SK-N-SH treated with all-trans-retinoic acid at 6 μM for 48 hours (cell line): ENCODE measurements at regions not wholly inside any gene's neighbourhood (a gene's known extent, or its start where the extent isn't known, plus 50 kb on each side); places are given as distances from the start of the nearest gene placed in this dataset.

Experiments
- ATAC-seq: fragments of 200-7000 bp; cut with Tn5 transposase; 3 replicates; pipeline ENCODE4 v1.9.1; 2020; ENCODE audit warnings: mild to moderate bottlenecking, moderate library complexity
- ARNTL ChIP-seq: fragments of 450-650 bp; formaldehyde crosslinking; IDR thresholded peaks from 2 replicates; pipeline ENCODE4 v1.5.0; 2020; ENCODE audit warnings: low read depth, mild to moderate bottlenecking, moderate library complexity, borderline replicate concordance
- BACH2 ChIP-seq: fragments of 250-450 bp; sonication (Bioruptor Pico); IDR thresholded peaks from 2 replicates; pipeline ENCODE4 v1.9.0; 2021; ENCODE audit warnings: mild to moderate bottlenecking, borderline replicate concordance
- CREB5 ChIP-seq: fragments of 250-450 bp; sonication (Bioruptor Pico); IDR thresholded peaks from 2 replicates; pipeline ENCODE4 v1.5.1; 2020; ENCODE audit warnings: low read depth, mild to moderate bottlenecking, moderate library complexity
- CSDC2 ChIP-seq: fragments of 250-450 bp; sonication (Bioruptor Pico); IDR thresholded peaks from 2 replicates; pipeline ENCODE4 v1.5.0; 2020; ENCODE audit warnings: mild to moderate bottlenecking, moderate library complexity
- ESRRG ChIP-seq: fragments of 250-450 bp; sonication (Bioruptor Pico); IDR thresholded peaks from 2 replicates; pipeline ENCODE4 v1.6.1; 2021; ENCODE audit warnings: mild to moderate bottlenecking
- GLIS3 ChIP-seq: fragments of 250-450 bp; sonication (Bioruptor Pico); IDR thresholded peaks from 2 replicates; pipeline ENCODE4 v1.5.0; 2020; ENCODE audit warnings: mild to moderate bottlenecking, moderate library complexity
- ISL1 ChIP-seq: fragments of 250-450 bp; sonication (Bioruptor Pico); IDR thresholded peaks from 2 replicates; pipeline ENCODE4 v2.1.2; 2022; ENCODE audit warnings: mild to moderate bottlenecking, moderate library complexity
- OSR1 ChIP-seq: fragments of 250-450 bp; sonication (Bioruptor Pico); IDR thresholded peaks from 2 replicates; pipeline ENCODE4 v1.8.0; 2022; ENCODE audit warnings: moderate library complexity, mild to moderate bottlenecking, inconsistent platforms
- PATZ1 ChIP-seq: fragments of 250-450 bp; sonication (Bioruptor Pico); IDR thresholded peaks from 2 replicates; pipeline ENCODE4 v1.8.0; 2020; ENCODE audit warnings: mild to moderate bottlenecking, moderate library complexity, borderline replicate concordance
- PPARA ChIP-seq: fragments of 250-450 bp; sonication (Bioruptor Pico); IDR thresholded peaks from 2 replicates; pipeline ENCODE4 v1.5.0; 2020; ENCODE audit warnings: mild to moderate bottlenecking, borderline replicate concordance
- RARB ChIP-seq: fragments of 250-450 bp; sonication (Bioruptor Pico); IDR thresholded peaks from 2 replicates; pipeline ENCODE4 v1.8.0; 2021; ENCODE audit warnings: mild to moderate bottlenecking, moderate library complexity
- TCF4 ChIP-seq: fragments of 250-450 bp; sonication (Bioruptor Pico); IDR thresholded peaks from 2 replicates; pipeline ENCODE4 v1.8.0; 2021; ENCODE audit warnings: mild to moderate bottlenecking, moderate library complexity, borderline replicate concordance
- TOX ChIP-seq: fragments of 250-450 bp; sonication (Bioruptor Pico); IDR thresholded peaks from 2 replicates; pipeline ENCODE4 v1.8.0; 2021; ENCODE audit warnings: mild to moderate bottlenecking, moderate library complexity, borderline replicate concordance
- ZC3H10 ChIP-seq: fragments of 250-450 bp; sonication (Bioruptor Pico); IDR thresholded peaks from 2 replicates; pipeline ENCODE4 v1.5.1; 2021; ENCODE audit warnings: mild to moderate bottlenecking, moderate library complexity
- ZFP3 ChIP-seq: fragments of 250-450 bp; sonication (Bioruptor Pico); IDR thresholded peaks from 2 replicates; pipeline ENCODE4 v1.5.0; 2020; ENCODE audit warnings: mild to moderate bottlenecking, moderate library complexity
- ZFP30 ChIP-seq: fragments of 450-650 bp; formaldehyde crosslinking; IDR thresholded peaks from 2 replicates; pipeline ENCODE4 v1.5.0; 2022; ENCODE audit warnings: mild to moderate bottlenecking, moderate library complexity
- ZNF565 ChIP-seq: fragments of 450-650 bp; formaldehyde crosslinking; conservative IDR thresholded peaks from 2 replicates; pipeline ENCODE4 v1.5.0; 2020; ENCODE audit warnings: low read depth, mild to moderate bottlenecking, moderate library complexity
- ZNF70 ChIP-seq: fragments of 450-650 bp; formaldehyde crosslinking; IDR thresholded peaks from 2 replicates; pipeline ENCODE4 v1.5.0; 2020; ENCODE audit warnings: mild to moderate bottlenecking, moderate library complexity
- ZNF8 ChIP-seq: fragments of 450-650 bp; formaldehyde crosslinking; IDR thresholded peaks from 2 replicates; pipeline ENCODE4 v1.5.0; 2020; ENCODE audit warnings: mild to moderate bottlenecking, moderate library complexity
- TF ChIP-seq, protein P1 (sequence below): fragments of 250-450 bp; sonication (Bioruptor Pico); IDR thresholded peaks from 2 replicates; pipeline ENCODE4 v1.8.0; 2021; ENCODE audit warnings: low read depth, mild to moderate bottlenecking, moderate library complexity, borderline replicate concordance
- TF ChIP-seq, protein P2 (sequence below): fragments of 250-450 bp; sonication (Bioruptor Pico); IDR thresholded peaks from 2 replicates; pipeline ENCODE4 v1.5.0; 2020; ENCODE audit warnings: mild to moderate bottlenecking, moderate library complexity

- no peak for TF ChIP-seq PPARA (CRISPR knock-in tag)
- no peak for TF ChIP-seq GLIS3 (CRISPR knock-in tag)
- no peak for TF ChIP-seq ZNF70 (CRISPR knock-in tag)
These were observed 130.7 kb downstream of the TFAP2C start (continued) for GRCh38 chr20:56759741-56760278.

GRCh38 chr20:56760610-56761009 is 131.5 kb downstream of the TFAP2C start:
- TF ChIP-seq ZC3H10 (CRISPR knock-in tag): no peak
- no peak for TF ChIP-seq CREB5
- TF ChIP-seq TCF4: no peak
- TF ChIP-seq, protein P1, sequence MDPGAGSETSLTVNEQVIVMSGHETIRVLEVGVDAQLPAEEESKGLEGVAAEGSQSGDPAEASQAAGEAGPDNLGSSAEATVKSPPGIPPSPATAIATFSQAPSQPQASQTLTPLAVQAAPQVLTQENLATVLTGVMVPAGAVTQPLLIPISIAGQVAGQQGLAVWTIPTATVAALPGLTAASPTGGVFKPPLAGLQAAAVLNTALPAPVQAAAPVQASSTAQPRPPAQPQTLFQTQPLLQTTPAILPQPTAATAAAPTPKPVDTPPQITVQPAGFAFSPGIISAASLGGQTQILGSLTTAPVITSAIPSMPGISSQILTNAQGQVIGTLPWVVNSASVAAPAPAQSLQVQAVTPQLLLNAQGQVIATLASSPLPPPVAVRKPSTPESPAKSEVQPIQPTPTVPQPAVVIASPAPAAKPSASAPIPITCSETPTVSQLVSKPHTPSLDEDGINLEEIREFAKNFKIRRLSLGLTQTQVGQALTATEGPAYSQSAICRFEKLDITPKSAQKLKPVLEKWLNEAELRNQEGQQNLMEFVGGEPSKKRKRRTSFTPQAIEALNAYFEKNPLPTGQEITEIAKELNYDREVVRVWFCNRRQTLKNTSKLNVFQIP (CRISPR knock-in tag): no peak
- TF ChIP-seq CSDC2 (CRISPR knock-in tag): no peak
- TF ChIP-seq RARB (CRISPR knock-in tag): no peak
- no peak for TF ChIP-seq ZFP3 (CRISPR knock-in tag)
- no peak for TF ChIP-seq ZFP30 (CRISPR knock-in tag)
- no peak for TF ChIP-seq GLIS3 (CRISPR knock-in tag)
- no peak for ATAC-seq

DNA sequence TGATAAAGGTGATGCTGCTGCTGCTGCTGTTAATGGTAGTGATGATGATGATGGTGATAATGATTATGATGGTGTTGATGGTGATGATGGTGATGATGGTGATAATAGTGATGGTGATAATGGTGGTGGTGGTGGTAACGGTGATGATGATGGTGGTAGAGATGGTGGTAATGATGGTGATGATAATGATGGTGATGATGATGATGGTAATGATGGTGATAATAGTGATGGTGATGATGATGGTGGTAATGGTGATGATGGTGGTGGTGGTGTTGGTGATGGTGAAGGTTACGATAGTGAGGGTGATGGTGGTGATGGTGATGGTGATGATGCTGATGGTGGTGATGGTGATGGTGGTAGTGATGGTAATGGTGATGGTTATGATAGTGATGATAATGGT is 132.3 kb downstream of the TFAP2C start:
- no peak for ATAC-seq
- TF ChIP-seq TCF4 (no peak), TOX (CRISPR knock-in tag) (no peak), OSR1 (CRISPR knock-in tag) (no peak), ZNF565 (CRISPR knock-in tag) (no peak), GLIS3 (CRISPR knock-in tag) (no peak), CSDC2 (CRISPR knock-in tag) (no peak), PATZ1 (CRISPR knock-in tag) (no peak), ZC3H10 (CRISPR knock-in tag) (no peak), ISL1 (no peak), ESRRG (no peak), PPARA (CRISPR knock-in tag) (no peak), BACH2 (CRISPR knock-in tag) (no peak), ZFP3 (CRISPR knock-in tag) (no peak), ZNF70 (CRISPR knock-in tag) (no peak), ZFP30 (CRISPR knock-in tag) (no peak), ZNF8 (CRISPR knock-in tag) (no peak), ARNTL (CRISPR knock-in tag) (no peak), CREB5 (no peak)
- TF ChIP-seq, protein P2, sequence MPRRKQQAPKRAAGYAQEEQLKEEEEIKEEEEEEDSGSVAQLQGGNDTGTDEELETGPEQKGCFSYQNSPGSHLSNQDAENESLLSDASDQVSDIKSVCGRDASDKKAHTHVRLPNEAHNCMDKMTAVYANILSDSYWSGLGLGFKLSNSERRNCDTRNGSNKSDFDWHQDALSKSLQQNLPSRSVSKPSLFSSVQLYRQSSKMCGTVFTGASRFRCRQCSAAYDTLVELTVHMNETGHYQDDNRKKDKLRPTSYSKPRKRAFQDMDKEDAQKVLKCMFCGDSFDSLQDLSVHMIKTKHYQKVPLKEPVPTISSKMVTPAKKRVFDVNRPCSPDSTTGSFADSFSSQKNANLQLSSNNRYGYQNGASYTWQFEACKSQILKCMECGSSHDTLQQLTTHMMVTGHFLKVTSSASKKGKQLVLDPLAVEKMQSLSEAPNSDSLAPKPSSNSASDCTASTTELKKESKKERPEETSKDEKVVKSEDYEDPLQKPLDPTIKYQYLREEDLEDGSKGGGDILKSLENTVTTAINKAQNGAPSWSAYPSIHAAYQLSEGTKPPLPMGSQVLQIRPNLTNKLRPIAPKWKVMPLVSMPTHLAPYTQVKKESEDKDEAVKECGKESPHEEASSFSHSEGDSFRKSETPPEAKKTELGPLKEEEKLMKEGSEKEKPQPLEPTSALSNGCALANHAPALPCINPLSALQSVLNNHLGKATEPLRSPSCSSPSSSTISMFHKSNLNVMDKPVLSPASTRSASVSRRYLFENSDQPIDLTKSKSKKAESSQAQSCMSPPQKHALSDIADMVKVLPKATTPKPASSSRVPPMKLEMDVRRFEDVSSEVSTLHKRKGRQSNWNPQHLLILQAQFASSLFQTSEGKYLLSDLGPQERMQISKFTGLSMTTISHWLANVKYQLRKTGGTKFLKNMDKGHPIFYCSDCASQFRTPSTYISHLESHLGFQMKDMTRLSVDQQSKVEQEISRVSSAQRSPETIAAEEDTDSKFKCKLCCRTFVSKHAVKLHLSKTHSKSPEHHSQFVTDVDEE (CRISPR knock-in tag): no peak
- TF ChIP-seq, protein P1 (CRISPR knock-in tag): no peak
